ENCODE measurements at regions not wholly inside any gene's neighbourhood (a gene's known extent, or its start where the extent isn't known, plus 50 kb on each side); places are given as distances from the start of the nearest gene placed in this dataset.

DNA sequence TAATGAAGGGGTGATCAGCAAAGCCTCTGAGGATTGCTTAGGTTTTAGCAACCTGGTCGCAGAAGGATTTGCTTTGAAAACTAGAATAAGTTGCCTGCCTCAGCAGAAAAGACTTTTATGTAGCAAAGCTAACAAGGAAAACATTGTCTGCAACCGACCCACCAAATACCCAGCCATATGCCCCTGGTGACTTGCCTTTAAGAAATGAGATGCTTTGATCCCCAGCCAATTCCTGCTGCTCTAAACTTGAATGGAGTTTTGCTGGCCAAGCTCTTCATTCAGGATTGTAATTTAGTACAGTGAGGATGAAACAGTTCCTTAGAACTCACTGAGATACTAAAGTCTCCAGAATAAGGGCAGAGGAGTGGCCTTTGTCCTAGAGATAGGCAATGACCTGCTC lies 139.8 kb upstream of the PROK2 start:
- DNase-seq (ENCODE audit: low read depth, low spot score) (no peak), ATAC-seq (no peak)
- no peaks in the 10 kb centered on the region for H3K36me3 ChIP-seq (ENCODE audit: control insufficient read depth, insufficient read depth, low read length)
- no peaks in the 10 kb centered on the region for H3K4me1 ChIP-seq (ENCODE audit: control insufficient read depth, insufficient read depth, low read length)
- H3K4me3 ChIP-seq (ENCODE audit: low read depth in 2 of 2, low read length in 2 of 2) = no peak overlapping the region
- no peaks in the 10 kb centered on the region for H3K9me3 ChIP-seq (ENCODE audit: control insufficient read depth, insufficient read depth, low read depth, low read length)
- in situ Hi-C loops (cut with HindIII; ENCODE audit: low pct_unique_long_range_greater_than_20kb, low sequenced_read_pairs) = no loop called here
- ChIA-PET CTCF (no interaction called here), POLR2A (no interaction called here)
- intact Hi-C loops (cut with micrococcal nuclease; ENCODE audit: unreplicated experiment) = no loop called here
- H3K27ac ChIP-seq (ENCODE audit: low read length) = no peak overlapping the region
- BruUV-seq (replicated peaks) = no TSS peak
- H3K27me3 ChIP-seq (ENCODE audit: control insufficient read depth, insufficient read depth, low read length) = no peaks in the 10 kb centered on the region; the same call in 1 of the 2 replicates
- TF ChIP-seq POLR2AphosphoS5 (IDR thresholded peaks at IDR 0.05; ENCODE audit: low read depth, low read length) (no peak), TCF7L2 (IDR thresholded peaks at IDR 0.05; ENCODE audit: low read depth, low read length) (no peak), SIN3A (IDR thresholded peaks at IDR 0.05; ENCODE audit: borderline replicate concordance, insufficient read depth, low read depth, low read length) (no peak)
- TF ChIP-seq, protein P1, sequence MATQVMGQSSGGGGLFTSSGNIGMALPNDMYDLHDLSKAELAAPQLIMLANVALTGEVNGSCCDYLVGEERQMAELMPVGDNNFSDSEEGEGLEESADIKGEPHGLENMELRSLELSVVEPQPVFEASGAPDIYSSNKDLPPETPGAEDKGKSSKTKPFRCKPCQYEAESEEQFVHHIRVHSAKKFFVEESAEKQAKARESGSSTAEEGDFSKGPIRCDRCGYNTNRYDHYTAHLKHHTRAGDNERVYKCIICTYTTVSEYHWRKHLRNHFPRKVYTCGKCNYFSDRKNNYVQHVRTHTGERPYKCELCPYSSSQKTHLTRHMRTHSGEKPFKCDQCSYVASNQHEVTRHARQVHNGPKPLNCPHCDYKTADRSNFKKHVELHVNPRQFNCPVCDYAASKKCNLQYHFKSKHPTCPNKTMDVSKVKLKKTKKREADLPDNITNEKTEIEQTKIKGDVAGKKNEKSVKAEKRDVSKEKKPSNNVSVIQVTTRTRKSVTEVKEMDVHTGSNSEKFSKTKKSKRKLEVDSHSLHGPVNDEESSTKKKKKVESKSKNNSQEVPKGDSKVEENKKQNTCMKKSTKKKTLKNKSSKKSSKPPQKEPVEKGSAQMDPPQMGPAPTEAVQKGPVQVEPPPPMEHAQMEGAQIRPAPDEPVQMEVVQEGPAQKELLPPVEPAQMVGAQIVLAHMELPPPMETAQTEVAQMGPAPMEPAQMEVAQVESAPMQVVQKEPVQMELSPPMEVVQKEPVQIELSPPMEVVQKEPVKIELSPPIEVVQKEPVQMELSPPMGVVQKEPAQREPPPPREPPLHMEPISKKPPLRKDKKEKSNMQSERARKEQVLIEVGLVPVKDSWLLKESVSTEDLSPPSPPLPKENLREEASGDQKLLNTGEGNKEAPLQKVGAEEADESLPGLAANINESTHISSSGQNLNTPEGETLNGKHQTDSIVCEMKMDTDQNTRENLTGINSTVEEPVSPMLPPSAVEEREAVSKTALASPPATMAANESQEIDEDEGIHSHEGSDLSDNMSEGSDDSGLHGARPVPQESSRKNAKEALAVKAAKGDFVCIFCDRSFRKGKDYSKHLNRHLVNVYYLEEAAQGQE (IDR thresholded peaks at IDR 0.05; ENCODE audit: insufficient read depth in 1 of 2, low read depth in 2 of 2, low read length in 1 of 2) = no peak
- TF ChIP-seq, protein P2, sequence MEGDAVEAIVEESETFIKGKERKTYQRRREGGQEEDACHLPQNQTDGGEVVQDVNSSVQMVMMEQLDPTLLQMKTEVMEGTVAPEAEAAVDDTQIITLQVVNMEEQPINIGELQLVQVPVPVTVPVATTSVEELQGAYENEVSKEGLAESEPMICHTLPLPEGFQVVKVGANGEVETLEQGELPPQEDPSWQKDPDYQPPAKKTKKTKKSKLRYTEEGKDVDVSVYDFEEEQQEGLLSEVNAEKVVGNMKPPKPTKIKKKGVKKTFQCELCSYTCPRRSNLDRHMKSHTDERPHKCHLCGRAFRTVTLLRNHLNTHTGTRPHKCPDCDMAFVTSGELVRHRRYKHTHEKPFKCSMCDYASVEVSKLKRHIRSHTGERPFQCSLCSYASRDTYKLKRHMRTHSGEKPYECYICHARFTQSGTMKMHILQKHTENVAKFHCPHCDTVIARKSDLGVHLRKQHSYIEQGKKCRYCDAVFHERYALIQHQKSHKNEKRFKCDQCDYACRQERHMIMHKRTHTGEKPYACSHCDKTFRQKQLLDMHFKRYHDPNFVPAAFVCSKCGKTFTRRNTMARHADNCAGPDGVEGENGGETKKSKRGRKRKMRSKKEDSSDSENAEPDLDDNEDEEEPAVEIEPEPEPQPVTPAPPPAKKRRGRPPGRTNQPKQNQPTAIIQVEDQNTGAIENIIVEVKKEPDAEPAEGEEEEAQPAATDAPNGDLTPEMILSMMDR (IDR thresholded peaks at IDR 0.05) = no peak

DNA sequence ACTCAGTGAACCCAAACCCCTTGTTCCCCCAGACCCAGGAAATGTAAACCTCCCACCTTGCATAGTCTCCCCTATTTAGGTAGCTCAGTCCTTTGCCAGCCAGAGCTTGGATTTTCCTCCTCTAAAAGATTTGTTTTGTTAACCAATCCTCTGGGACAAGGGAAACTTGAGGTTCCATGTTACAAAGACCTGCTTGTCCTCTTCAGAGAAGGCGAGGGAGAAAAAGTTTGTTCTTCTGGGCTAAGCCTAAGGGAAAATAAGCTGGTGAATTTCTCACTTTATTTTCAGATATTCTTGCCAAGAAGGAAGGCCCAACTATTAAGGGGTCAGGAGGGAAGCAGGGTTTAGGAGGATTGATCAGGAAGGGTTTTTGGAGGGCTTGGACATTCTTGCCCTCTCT lies 136.1 kb upstream of the PROK2 start:
- Histone ChIP-seq H3K36me3 (ENCODE audit: control insufficient read depth, insufficient read depth, low read length) (no peaks in the 10 kb centered on the region), H3K4me3 (ENCODE audit: low read depth in 2 of 2, low read length in 2 of 2) (no peak overlapping the region), H3K4me1 (ENCODE audit: control insufficient read depth, insufficient read depth, low read length) (no peaks in the 10 kb centered on the region), H3K9me3 (ENCODE audit: control insufficient read depth, insufficient read depth, low read depth, low read length) (no peaks in the 10 kb centered on the region), H3K27me3 (ENCODE audit: control insufficient read depth, insufficient read depth, low read length) (no peaks in the 10 kb centered on the region; the same call in 1 of the 2 replicates), H3K27ac (ENCODE audit: low read length) (no peak overlapping the region)
- BruUV-seq (replicated peaks) = no TSS peak
- in situ Hi-C loops (cut with HindIII; ENCODE audit: low pct_unique_long_range_greater_than_20kb, low sequenced_read_pairs) (no loop called here), intact Hi-C loops (cut with micrococcal nuclease; ENCODE audit: unreplicated experiment) (no loop called here)
- TF ChIP-seq, protein P1 (IDR thresholded peaks at IDR 0.05; ENCODE audit: insufficient read depth in 1 of 2, low read depth in 2 of 2, low read length in 1 of 2) = no peak
- no peak for TF ChIP-seq SIN3A (IDR thresholded peaks at IDR 0.05; ENCODE audit: borderline replicate concordance, insufficient read depth, low read depth, low read length)
- TF ChIP-seq, protein P2 (IDR thresholded peaks at IDR 0.05) = no peak
- no peak for TF ChIP-seq TCF7L2 (IDR thresholded peaks at IDR 0.05; ENCODE audit: low read depth, low read length)
- no peak for TF ChIP-seq POLR2AphosphoS5 (IDR thresholded peaks at IDR 0.05; ENCODE audit: low read depth, low read length)
- POLR2A ChIA-PET = no interaction called here
- ATAC-seq (no peak), DNase-seq (ENCODE audit: low read depth, low spot score) (no peak)
- CTCF ChIA-PET = no interaction called here
